KMS-11 (cell line): ENCODE measurements at regions not wholly inside any gene's neighbourhood (a gene's known extent, or its start where the extent isn't known, plus 50 kb on each side); places are given as distances from the start of the nearest gene placed in this dataset.
"Not testable (repeated sequence)": the region's sequence is repeated elsewhere in the genome, so short reads cannot be mapped to it uniquely, and the experiment has no call there.

ENCODE experiments used
- H2AFZ ChIP-seq: fragments of 200-600 bp; sonication (generic); 2 replicates; pipeline ENCODE4 v1.6.1; 2016; ENCODE audit warnings: antibody characterized with exemption, mixed run types, low read depth
- H3K27ac ChIP-seq: fragments of 200-600 bp; sonication (generic); 2 replicates; pipeline ENCODE4 v1.6.1; 2016; ENCODE audit warnings: mild to moderate bottlenecking, mixed run types
- H3K27me3 ChIP-seq: fragments of 200-600 bp; sonication (generic); 2 replicates; pipeline ENCODE4 v1.6.1; 2017; ENCODE audit warnings: mild to moderate bottlenecking, low read depth, mixed run types, moderate library complexity; ENCODE audit not compliant: insufficient read depth
- H3K36me3 ChIP-seq: fragments of 200-600 bp; sonication (generic); 2 replicates; pipeline ENCODE4 v1.6.1; 2017; ENCODE audit warnings: mild to moderate bottlenecking, mixed run types; ENCODE audit not compliant: insufficient read depth
- H3K4me1 ChIP-seq: fragments of 200-600 bp; sonication (generic); 2 replicates; pipeline ENCODE4 v1.6.1; 2016; ENCODE audit warnings: mild to moderate bottlenecking, low read depth, mixed run types; ENCODE audit not compliant: poor library complexity, severe bottlenecking
- H3K4me2 ChIP-seq: fragments of 200-600 bp; sonication (generic); 2 replicates; pipeline ENCODE4 v1.7.0; 2016; ENCODE audit warnings: mild to moderate bottlenecking, mixed run types
- H3K4me3 ChIP-seq: fragments of 200-600 bp; sonication (generic); IDR thresholded peaks from 2 replicates; pipeline ENCODE4 v1.6.1; 2017; ENCODE audit warnings: low read depth, low read length, mixed read lengths; ENCODE audit not compliant: insufficient read depth
- H3K79me2 ChIP-seq: fragments of 200-600 bp; sonication (generic); 2 replicates; pipeline ENCODE4 v1.6.1; 2016; ENCODE audit warnings: low read depth, mixed run types; ENCODE audit not compliant: insufficient read depth
- H3K9ac ChIP-seq: fragments of 200-600 bp; sonication (generic); 2 replicates; pipeline ENCODE4 v1.6.1; 2016; ENCODE audit warnings: mild to moderate bottlenecking, mixed run types
- H4K20me1 ChIP-seq: fragments of 200-600 bp; sonication (generic); 2 replicates; pipeline ENCODE4 v1.6.1; 2016; ENCODE audit warnings: mild to moderate bottlenecking, mixed run types; ENCODE audit not compliant: insufficient read depth
- TF ChIP-seq, protein P1 (sequence below): fragments of 200-600 bp; sonication (generic); conservative IDR thresholded peaks from 2 replicates; pipeline ENCODE4 v1.6.1; 2017; ENCODE audit warnings: low read depth, mild to moderate bottlenecking, antibody characterized with exemption, low read length, moderate library complexity, mixed read lengths

DNA sequence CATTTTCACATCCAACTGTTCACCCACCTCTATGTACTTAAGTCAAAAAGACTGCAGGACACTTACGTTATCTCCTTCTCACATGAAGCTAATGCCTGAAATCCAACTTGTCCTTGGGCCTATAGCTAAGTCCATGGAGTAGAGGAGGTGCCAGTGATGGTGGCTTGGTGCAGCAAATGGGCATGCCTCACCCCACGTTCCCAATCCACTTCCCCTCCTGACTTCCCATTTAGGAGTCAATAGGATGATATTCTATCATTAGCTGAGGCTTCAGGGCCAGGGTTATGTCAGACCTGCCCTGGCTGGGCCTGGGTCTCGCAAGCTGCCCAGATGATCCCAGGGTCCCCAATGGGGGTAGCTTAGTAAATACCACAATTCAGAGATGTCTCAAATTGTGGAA, 410.4 kb downstream of the MAFB start:
- Histone ChIP-seq H3K27me3 (no peaks in the 10 kb centered on the region), H3K36me3 (no peaks in the 10 kb centered on the region), H3K4me2 (no peak overlapping the region), H3K9ac (no peak overlapping the region), H4K20me1 (no peaks in the 10 kb centered on the region), H3K79me2 (no peaks in the 10 kb centered on the region), H3K4me1 (peaks cover 4% of the 10 kb centered on the region), H3K4me3 (no peak overlapping the region), H2AFZ (no peak overlapping the region), H3K27ac (no peak overlapping the region)
- TF ChIP-seq, protein P1, sequence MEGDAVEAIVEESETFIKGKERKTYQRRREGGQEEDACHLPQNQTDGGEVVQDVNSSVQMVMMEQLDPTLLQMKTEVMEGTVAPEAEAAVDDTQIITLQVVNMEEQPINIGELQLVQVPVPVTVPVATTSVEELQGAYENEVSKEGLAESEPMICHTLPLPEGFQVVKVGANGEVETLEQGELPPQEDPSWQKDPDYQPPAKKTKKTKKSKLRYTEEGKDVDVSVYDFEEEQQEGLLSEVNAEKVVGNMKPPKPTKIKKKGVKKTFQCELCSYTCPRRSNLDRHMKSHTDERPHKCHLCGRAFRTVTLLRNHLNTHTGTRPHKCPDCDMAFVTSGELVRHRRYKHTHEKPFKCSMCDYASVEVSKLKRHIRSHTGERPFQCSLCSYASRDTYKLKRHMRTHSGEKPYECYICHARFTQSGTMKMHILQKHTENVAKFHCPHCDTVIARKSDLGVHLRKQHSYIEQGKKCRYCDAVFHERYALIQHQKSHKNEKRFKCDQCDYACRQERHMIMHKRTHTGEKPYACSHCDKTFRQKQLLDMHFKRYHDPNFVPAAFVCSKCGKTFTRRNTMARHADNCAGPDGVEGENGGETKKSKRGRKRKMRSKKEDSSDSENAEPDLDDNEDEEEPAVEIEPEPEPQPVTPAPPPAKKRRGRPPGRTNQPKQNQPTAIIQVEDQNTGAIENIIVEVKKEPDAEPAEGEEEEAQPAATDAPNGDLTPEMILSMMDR = no peak

DNA sequence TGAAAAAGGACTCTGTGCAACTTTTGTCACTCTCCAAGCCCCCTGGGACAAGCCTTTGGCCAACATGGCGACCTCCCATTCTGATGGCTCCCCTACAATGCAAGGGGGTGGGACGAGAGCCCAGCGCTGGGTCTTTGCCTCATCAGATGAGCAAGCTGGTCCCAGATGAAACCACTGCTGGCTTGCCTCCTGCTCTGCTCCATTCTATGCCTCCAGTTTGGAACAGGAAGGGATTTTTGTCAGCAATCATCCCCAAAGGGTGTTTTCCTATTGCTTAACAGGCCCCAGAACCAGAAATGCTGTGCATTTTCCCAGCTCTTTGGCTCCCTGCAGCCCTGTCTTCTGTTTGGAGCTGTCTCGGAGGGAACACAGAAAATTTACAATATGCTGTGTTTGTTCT, 412.7 kb downstream of the MAFB start:
- Histone ChIP-seq H4K20me1 (no peaks in the 10 kb centered on the region), H2AFZ (no peak overlapping the region), H3K4me3 (no peak overlapping the region), H3K27me3 (no peaks in the 10 kb centered on the region), H3K27ac (no peak overlapping the region), H3K4me2 (no peak overlapping the region), H3K9ac (no peak overlapping the region), H3K36me3 (no peaks in the 10 kb centered on the region), H3K4me1 (peaks cover 4% of the 10 kb centered on the region), H3K79me2 (no peaks in the 10 kb centered on the region)
- TF ChIP-seq, protein P1 = no peak

DNA sequence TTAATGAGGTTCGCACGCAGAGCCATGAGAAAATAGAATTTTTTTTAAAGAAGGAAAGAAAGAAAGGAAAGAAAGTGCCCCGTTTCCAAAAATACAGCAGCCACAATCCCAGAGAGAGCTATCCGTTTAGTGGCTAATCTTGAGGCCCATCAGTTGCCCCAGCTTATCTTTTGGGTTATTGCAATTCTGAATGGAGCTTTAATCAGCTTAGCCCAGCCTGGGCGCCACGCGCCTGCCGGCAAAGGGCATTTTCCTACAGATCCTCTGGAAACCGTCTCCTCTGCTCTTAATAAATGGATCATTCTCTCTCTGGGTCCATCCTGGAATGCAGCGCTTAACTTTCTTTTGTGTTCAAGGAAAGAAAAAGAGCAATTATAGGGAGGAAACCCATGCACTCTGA, 413.3 kb downstream of the MAFB start:
- no peak overlapping the region for H3K4me3 ChIP-seq
- no peak overlapping the region for H2AFZ ChIP-seq
- no peak overlapping the region for H3K9ac ChIP-seq
- H3K27ac ChIP-seq = no peak overlapping the region
- H3K4me1 ChIP-seq = peaks cover 4% of the 10 kb centered on the region
- H3K36me3 ChIP-seq = no peaks in the 10 kb centered on the region
- no peaks in the 10 kb centered on the region for H3K79me2 ChIP-seq
- H4K20me1 ChIP-seq = no peaks in the 10 kb centered on the region
- no peaks in the 10 kb centered on the region for H3K27me3 ChIP-seq
- H3K4me2 ChIP-seq = no peak overlapping the region
- TF ChIP-seq, protein P1 = no peak

DNA sequence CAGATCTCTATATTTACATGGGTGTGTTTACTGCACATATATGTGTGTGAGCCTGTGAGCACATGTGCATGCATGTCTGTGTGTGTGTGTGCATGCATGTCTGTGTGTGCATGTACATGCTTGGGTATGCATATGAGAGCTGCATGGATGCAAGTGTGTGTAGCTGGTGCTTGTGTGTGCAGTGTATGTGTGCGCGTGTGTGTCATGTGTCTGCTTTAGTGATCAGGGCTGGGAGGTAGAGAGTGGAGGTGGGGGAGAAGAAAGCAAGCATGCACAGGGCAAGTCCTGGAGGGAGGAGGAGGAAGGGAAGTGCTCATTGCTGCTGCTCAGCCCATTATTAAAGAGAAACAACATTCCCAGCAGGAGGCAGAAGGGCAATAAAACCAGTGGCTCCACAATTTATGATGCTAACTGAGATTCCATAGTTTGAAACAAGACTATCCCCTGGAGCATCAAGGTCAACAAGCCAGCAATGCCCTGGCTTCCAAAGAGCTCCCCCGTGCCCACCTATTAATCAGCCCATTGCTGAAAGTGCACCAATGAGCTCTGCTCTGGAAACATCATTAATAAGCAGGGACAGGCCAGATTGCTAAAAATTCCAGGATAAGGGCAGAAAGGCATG, 414.0 kb downstream of the MAFB start:
- Histone ChIP-seq H3K9ac (no peak overlapping the region), H3K36me3 (no peaks in the 10 kb centered on the region), H2AFZ (no peak overlapping the region), H3K27me3 (no peaks in the 10 kb centered on the region), H3K79me2 (no peaks in the 10 kb centered on the region), H4K20me1 (no peaks in the 10 kb centered on the region), H3K4me2 (no peak overlapping the region), H3K4me3 (no peak overlapping the region), H3K27ac (no peak overlapping the region), H3K4me1 (peaks cover 4% of the 10 kb centered on the region)
- TF ChIP-seq, protein P1 = no peak

DNA sequence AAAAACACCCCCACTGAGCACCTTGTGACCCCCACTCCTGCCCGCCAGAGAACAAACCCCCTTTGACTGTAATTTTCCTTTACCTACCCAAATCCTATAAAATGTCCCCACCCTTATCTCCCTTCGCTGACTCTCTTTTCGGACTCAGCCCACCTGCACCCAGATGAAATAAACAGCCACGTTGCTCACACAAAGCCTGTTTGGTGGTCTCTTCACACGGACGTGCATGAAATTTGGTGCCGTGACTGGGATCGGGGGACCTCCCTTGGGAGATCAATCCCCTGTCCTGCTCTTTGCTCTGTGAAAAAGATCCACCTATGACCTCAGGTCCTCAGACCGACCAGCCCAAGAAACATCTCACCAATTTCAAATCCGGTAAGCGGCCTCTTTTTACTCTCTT, 419.8 kb downstream of the MAFB start:
- not testable (repeated sequence) for H3K9ac ChIP-seq, H3K27ac ChIP-seq, H3K27me3 ChIP-seq, H3K4me3 ChIP-seq, H2AFZ ChIP-seq, H3K4me1 ChIP-seq, H3K4me2 ChIP-seq, H4K20me1 ChIP-seq, H3K36me3 ChIP-seq, H3K79me2 ChIP-seq
